LoVo (cell line): ENCODE measurements at regions not wholly inside any gene's neighbourhood (a gene's known extent, or its start where the extent isn't known, plus 50 kb on each side); places are given as distances from the start of the nearest gene placed in this dataset.
"Not testable (repeated sequence)": the region's sequence is repeated elsewhere in the genome, so short reads cannot be mapped to it uniquely, and the experiment has no call there.

ENCODE experiments used
- DNase-seq: peaks from one replicate; pipeline ENCODE4 v3.0.0-alpha.2; 2016; ENCODE audit warnings: low spot score

DNA sequence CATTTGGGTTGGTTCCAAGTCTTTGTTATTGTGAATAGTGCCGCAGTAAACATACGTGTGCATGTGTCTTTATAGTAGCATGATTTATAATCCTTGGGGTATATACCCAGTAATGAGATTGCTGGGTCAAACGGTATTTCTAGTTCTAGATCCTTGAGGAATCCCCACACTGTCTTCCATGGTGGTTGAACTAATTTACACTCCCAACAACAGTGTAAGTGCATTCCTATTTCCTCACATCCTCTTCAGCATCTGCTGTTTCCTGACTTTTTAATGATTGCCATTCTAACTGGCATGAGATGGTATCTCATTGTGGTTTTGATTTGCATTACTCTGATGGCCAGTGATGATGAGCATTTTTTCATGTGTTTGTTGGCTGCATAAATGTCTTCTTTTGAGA lies 580.3 kb upstream of the CLINT1 start:
- not testable (repeated sequence) for DNase-seq

DNA sequence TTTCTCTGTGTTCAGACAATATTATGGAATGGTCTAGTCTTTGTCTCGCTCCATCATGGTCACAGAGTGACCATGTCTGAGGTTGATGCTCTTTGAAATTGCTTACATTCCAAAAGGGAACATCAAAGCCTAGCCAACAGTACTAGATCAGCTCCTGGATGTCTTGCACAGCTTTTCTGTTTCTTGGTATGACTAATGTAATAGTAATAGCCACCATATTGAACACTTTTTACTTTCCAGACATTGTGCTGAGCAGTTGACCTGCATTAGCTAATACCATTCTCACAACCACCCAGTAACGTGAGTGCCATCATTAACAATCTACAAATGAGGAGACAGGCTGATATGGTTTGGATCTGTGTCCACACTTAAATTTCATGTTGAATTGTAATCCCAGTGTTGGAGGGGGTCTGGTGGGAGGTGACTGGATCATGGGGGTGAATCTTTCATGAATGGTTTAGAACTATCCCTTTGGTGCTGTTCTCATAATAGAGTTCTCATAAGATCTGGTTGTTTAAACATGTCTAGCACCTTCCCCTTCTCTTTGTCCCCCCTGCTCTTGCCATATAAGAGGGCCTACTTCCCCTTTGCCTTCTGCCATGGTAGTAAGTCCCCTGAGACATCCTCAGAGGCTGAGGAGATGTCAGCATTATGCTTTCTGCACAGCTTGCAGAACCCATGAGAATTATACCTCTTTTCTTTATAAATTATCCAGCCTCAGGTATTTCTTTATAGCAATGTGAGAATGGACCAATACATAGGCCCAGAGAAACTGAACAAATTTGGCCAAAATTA lies 577.5 kb upstream of the CLINT1 start:
- DNase-seq, result no peak

DNA sequence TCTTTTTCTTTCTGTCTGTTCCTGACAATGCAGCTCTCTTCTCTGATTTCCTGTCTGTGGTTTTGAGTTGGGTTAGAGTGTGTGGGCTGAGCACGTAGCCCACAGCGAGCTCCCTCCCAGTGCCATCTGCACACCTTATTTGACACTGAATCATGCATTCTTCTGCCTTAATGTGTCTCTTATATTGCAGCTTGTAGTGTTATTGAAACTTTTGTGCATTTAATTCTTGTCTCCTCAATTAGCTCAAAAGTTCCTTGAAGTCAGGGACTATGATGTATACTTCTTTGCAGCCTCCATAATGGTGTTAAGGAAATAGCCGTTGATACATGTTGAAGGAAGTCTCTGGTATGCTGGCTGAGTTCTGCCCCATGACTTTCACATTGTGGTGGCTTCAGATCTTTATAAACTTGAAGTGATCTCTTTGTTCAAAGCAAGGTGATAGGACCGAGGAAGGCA lies 576.2 kb upstream of the CLINT1 start:
- no peak for DNase-seq

DNA sequence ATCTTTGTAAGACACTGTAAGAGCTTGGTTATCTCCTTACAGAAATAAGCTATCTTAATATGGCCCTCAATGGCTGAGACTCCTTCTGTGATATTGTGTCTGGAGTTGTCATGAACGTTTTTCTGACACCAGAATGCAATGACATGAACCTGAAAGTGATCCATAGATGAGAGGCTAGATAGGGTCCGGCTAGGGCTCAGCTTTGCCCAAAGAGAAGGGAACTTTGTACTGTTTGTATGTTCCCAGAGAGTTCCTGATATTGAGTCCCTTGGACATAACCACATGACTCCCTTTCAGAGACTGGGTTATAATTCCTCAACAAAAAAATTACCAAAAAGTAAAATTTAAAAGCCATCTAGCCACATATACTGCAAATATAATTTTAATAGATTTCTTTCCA lies 575.8 kb upstream of the CLINT1 start:
- no peak for DNase-seq

DNA sequence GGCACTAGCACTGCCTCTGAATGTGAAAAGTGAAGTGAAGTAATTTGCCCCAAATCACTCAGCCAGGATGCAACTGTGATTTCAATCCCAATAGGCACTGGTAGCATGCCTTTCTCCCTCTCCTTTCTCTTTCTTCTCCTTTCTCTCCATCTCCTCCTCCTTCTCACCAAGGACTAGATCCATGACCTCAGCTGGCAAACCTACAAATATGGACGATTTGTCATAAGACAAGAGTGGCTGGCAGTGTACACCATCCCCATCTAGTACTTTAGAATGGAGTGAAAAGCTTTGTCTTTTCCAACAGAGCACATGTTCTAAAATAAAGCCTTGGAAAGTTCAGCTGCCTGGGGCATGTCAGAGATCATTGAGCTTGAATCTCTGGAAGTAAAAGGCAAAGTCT lies 574.7 kb upstream of the CLINT1 start:
- no peak for DNase-seq

DNA sequence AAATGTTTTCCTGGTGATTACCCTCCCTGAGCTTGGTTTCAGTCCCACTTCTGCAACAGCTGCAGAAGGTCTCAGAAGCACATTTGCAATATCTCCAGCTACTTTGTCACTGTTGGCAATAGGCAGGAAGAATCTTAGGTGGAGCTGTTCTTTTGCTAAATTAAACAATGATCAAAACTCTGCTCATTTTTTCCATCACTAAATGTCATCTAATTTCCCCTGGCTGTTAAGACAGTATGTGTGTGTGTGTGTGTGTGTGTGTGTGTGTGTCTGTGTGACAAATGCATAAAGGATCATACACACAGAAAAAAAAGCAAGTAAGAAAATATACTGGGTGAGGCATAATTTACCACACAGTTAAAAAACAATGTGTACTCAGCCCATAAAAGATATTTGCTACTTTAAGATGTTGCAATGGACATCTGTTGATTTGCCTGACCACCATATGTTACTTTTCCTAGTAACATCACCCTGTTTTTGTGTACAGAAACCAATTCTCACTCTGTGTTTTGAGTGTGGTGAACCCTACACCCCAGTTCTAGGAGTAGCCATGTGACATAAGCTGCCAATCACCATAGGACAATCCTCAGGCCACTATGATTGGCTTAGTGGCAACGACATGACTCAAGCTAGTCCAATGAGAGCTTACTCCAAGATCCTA lies 572.6 kb upstream of the CLINT1 start:
- no peak for DNase-seq

DNA sequence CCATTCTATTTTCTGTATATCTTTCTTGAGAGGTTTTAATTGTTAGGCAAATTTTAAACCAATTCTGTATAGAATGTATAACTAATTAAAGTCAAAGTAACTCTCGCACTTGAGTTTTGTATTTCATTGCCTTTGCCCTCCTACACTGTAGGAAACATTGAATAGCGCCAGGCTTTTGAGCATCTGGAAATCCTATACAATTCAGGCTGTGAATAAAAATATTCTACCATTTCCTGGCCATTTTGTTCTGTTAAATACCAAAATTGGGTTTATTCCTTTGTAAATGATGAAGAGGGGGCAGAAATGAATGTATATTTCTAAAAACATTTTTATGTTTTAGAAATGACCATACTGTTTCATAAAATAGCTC lies 571.8 kb upstream of the CLINT1 start:
- no peak for DNase-seq

DNA sequence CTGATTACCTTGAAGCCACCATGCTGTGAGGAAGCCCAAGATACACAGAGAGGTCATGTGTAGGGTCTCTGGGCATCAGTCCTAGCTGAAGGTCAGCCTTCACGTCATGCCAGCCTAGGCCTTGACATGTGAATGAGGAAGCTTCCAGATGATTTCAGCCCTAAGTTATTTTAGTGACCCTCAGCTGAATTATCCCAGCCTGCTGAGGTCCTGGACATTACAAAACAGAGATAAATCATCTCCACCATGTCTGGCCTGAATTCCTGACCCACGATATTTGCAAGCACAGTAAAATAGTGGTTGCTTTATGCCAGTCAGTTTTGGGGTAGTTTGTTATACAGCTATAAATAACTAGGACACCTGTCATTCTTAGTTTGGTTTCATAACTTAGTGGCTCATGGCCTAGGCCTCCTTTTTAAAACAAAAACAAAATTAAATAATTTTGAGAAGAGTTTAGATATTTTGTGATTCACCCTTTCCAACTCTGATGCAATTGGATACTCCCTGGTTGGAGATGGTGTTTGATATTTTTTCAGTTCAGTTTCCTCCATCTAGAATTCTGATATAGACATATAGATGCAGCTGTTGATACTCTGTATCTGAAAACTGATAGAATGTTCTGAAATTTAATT lies 571.3 kb upstream of the CLINT1 start:
- DNase-seq, result no peak

DNA sequence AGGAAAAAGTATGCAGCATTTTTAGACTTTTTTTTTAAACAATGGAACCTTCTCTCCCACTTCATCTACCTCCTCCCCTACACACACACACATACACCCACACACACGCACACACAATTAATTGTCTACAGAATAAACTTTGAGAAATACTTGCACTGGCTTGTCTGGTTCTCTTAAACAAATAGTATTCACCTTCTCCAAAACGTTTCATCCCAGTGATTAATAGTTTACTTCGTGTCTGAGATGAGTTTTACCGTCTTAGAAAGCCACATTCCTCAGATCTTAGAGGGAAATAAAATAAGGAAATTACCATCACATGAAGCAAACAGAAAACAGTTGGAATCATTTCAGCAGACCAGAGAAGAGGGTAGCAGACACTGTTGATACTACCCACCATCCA lies 570.6 kb upstream of the CLINT1 start:
- no peak for DNase-seq

DNA sequence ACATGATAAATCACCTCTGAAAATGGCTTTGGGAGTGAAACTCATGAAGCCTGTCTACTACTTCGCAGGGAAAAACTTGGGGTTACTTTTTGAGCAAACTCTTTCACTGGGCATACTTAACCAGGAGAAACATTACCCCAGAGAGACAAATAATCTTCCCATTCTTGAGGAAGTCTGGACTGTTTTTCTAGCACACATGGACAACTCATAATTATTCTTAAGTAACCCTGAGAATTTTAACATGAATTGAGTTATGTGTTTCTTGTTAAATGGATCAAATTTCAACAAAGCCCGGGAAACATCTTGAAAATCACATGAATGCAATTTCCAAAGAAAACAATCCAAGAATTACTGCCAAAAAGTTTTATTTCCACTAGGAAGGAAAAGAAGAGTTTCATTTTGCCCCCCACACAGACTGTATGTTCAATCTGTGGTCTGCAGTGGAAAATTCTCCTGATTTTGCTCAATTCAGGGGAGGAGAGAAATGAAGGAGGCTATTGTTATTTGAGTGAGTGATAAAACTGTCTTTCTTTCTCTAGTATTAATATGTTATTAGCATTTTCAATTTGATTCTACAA lies 564.8 kb upstream of the CLINT1 start:
- no peak for DNase-seq

DNA sequence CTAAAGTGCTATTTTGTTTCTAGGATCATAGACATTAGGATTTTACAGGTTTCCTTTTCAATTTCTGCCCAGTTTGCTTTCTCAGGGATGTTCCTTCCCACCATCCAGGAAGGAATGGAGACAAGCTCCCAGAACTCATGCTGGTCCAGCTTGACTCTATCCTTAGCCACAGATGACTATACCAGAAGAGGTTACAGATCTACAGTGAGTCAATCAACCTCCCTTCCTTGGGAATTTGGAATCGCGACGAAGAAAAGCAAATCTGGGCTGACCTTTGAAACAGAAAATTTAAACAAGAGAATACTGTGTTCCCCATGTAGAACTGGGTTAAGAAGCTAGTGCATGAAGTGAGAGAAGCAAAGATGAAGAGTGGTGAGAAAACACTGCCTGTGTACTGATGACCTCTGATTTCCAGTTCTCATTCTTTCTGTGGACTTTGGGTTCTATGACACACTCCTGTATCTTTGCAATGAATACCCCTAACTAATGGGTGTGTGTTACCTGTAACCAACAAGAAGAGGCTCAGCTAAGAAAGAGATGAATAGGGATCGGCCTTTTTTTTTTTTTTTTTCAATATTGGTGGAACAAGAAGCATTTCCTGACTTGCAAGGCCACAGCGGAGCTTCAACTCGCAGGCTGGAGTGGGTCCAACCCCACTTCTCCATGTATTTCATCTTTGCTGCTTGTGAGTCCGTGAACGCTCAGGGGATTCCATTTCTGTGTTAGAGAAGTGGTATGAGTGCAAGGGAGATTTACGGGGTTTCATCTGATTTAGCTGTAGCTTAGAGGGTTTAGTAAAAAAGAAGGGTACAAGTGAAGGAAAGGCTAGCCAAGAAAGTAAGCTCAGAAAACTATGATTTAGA lies 563.9 kb upstream of the CLINT1 start:
- DNase-seq, result no peak

DNA sequence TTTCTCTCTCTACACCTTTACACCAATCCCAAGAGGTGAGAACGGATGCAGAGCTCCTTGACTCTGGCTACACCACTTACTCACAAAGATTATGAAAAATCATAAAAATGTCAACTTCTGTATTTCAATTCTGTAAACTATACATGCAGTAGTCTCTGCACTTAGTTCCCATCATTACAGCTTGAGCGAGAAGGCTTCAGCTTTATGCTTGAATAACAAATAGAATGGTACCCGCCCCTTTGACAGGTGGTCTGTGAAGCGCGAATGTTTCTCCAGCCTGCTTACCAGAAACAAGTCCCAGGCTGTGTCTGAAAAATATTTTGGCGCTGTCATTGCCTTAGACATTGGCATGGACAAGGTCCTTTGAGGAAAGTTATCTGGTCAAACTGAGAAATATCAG lies 562.4 kb upstream of the CLINT1 start:
- no peak for DNase-seq

DNA sequence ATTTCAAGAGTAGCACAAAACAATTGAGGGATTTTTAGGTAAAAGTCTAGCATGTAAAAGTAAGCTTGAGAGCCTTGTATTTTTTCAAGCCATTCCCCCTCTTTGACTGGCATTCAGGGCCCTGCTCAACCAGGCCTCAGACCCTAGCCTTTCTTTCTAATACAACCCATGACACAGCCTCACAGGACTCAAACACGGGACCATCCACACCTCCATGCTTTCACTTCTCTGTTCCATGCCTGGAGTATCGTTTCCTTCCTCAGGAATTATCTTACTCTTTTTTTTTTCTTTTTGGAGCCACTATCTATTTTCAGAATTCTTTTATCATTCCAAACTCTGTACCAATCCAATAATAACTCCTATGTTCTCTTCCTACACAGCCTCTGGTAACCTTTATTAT lies 560.2 kb upstream of the CLINT1 start:
- no peak for DNase-seq

DNA sequence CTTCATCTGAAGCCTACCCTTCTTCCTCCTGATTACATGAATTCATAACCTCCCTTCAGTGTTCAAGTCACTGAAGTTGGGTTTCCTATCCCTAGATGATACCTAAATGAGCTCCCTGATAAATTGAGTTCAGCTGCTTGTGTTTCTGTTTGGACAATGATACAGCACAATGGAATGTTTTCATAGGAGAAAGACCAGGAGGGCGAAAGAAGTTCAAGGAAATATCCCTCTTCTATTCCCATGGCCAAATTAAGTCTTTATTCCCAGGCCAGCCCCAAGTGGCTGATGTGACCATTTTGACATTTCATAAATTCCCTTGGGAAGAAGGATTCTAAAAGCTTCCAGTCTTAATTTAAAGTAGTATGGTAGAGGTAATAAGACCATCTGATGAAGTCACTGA lies 555.8 kb upstream of the CLINT1 start:
- DNase-seq, result no peak

DNA sequence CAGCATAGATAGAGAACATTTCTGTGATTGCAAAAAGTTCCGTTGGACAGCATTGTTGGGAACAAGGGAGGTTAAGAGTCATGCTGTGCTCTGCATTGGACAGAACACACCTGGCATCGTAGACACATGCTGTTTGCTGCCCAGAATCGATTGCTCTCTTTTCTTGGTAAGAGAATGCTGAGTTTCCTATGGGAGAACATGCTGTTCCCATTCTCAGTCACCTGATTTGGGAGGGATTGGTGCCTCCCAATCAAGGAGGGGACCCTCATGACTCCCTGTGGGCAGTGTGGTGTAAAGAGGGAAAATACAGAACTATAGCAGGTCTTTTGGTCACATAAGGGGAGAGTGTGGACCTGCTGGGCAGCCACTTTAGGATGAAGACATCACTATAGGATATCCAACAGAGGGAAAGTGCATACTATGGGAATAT lies 555.4 kb upstream of the CLINT1 start:
- no peak for DNase-seq

DNA sequence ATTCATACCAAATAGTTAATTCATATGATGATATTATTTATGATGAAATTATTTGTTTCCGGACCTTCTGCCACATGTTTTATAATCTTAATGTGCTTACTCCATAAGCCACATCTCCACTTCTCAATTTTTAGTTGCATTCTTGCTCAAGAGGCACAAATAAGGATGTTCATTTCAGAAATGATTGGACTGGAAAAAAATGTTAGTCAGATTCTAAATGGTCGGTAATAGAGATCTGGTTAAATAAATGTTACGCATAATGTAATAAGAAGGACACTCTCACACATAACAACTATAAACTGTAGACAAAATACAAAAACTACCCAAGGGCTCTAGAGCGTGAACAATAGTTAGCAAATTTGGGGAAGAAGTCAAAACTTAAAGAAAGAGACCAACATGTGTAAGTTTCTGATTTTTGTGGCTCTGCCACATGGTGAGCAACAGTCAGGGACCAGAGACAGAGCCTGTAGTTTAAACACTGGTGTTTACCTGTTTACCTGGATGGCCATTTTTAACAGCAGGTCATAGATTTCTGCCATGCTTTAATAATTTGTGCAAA lies 554.3 kb upstream of the CLINT1 start:
- DNase-seq, result no peak

DNA sequence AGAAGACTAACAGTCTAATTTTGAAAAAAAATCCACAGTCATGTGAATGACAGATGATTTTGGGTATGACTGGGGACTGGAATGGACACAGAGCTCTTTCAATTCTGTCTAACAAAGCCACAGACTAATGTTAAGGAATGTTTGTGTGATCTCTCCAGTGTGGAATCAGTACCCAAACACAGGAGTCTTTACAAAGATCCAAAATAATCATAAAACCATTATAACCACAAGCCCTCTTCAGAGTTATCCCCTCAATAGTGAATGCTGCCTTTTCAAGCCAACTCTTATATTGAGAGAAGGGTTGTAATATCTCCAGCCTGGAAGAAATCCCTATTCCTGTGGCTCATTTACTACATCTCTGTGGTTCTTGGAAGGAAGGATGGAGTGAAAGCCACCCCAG lies 552.0 kb upstream of the CLINT1 start:
- no peak for DNase-seq

DNA sequence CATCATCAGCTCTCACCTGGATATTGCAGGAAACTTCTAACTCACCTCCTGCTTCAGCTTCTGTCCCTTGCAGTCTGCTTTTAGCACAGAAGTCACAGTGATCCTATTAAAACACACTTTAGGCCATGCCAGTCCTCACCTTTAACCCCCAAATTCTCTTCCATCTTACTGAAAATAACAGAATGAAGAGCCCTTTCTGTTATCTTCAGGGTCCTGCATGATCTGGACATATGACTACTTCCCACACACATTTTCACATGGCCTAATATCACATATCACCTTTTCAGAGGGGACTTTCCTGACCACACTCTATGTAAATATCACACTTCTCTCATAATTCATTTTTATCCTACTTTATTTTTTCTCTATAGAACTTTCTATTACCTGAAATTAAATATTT lies 550.6 kb upstream of the CLINT1 start:
- DNase-seq, result no peak

DNA sequence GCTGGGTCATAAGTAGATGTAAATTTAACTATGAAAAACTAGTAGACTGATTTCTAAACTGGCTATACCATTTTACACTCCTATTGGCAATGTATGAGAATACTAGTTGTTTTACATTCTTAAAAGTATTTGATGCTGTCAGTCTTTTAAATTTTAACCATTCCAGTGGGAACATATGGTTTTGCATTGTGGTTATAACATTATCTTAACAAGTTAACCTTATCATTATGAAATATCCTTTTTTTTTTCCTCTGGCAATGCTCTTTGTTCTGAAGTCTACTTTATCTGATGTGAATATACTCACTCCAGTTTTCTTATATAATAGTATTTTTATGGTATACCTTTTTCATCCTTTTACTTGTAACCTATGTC lies 548.9 kb upstream of the CLINT1 start:
- no peak for DNase-seq

DNA sequence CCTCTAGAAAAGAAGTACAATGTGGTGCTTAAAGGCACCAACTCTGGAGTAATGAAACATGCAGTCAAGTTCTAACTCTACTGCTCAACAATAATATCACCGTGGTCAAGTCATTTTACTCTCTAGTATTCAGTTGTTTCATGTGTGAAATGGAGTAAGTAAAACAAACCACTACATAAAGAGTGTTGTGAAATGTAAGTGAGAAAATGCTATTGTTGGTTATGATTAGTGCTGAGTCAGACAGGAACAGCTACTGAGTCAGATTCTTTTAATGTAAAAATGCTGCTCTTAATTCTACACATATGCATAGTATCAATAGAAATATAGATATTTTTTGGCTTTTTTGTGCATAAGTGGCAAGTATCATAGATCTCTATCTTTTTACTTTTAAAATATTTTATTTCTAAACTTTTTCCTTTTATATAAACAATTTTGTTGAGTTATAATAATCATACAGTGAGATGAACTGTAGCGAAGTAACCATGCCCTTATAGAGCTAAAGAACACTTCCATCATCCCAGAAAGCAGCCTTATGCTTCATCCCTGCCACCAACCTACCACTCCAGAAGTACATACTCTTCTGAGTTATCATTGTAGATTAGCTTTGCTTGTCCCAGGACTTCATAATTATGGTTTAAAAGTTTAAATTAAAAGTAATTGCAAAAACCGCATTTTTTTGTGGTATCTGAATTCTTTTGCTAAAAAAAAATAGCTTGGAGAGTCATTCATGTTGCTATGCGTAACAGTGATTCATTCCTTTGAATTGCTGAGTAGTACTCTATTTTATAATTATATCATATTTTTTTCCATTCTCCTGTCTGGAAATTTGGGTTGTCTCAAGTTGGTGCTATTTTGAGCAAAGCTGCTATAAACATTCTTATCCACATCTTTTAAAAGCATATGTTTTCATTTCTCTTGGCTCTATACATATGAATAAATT lies 548.2 kb upstream of the CLINT1 start:
- no peak for DNase-seq
